ENCODE measurements at regions not wholly inside any gene's neighbourhood (a gene's known extent, or its start where the extent isn't known, plus 50 kb on each side); places are given as distances from the start of the nearest gene placed in this dataset.
"Not testable (repeated sequence)": the region's sequence is repeated elsewhere in the genome, so short reads cannot be mapped to it uniquely, and the experiment has no call there.

- no peak for DNase-seq
These were observed 227.7 kb upstream of the TMEM260 start for GRCh38 chr14:56351861-56352260.

GRCh38 chr14:56352999-56353398 lies 226.6 kb upstream of the TMEM260 start:
- DNase-seq: no peak

GRCh38 chr14:56357428-56357827 lies 222.2 kb upstream of the TMEM260 start:
- no peak for DNase-seq

GRCh38 chr14:56358275-56358674 lies 221.3 kb upstream of the TMEM260 start:
- no peak for DNase-seq

- DNase-seq: no peak
These were observed 220.6 kb upstream of the TMEM260 start for GRCh38 chr14:56358851-56359614.

GRCh38 chr14:56365663-56366062 lies 213.9 kb upstream of the TMEM260 start:
- not testable (repeated sequence) for DNase-seq

- DNase-seq: no peak
These were observed 212.2 kb upstream of the TMEM260 start for GRCh38 chr14:56367416-56367815.

- no peak for DNase-seq
These were observed 207.9 kb upstream of the TMEM260 start for GRCh38 chr14:56371737-56372136.

- DNase-seq: no peak
These were observed 205.2 kb upstream of the TMEM260 start for GRCh38 chr14:56374421-56374820.

- no peak for DNase-seq
These were observed 201.6 kb upstream of the TMEM260 start for GRCh38 chr14:56378046-56378445.

GRCh38 chr14:56378475-56378877 lies 201.1 kb upstream of the TMEM260 start:
- DNase-seq: no peak

- DNase-seq: no peak
These were observed 199.6 kb upstream of the TMEM260 start for GRCh38 chr14:56379956-56380355.

- no peak for DNase-seq
These were observed 193.6 kb upstream of the TMEM260 start for GRCh38 chr14:56386024-56386423.

- no peak for DNase-seq
These were observed 188.7 kb upstream of the TMEM260 start for GRCh38 chr14:56390859-56391258.

GRCh38 chr14:56394826-56395530 lies 184.6 kb upstream of the TMEM260 start:
- DNase-seq: no peak

GRCh38 chr14:56400109-56400825 lies 179.3 kb upstream of the TMEM260 start:
- no peak for DNase-seq

- DNase-seq: no peak
These were observed 166.8 kb upstream of the TMEM260 start for GRCh38 chr14:56412468-56413434.

- no peak for DNase-seq
These were observed 165.9 kb upstream of the TMEM260 start for GRCh38 chr14:56413721-56414120.

- DNase-seq: no peak
These were observed 165.4 kb upstream of the TMEM260 start for GRCh38 chr14:56414236-56414635.

- no peak for DNase-seq
These were observed 163.4 kb upstream of the TMEM260 start for GRCh38 chr14:56416213-56416612.

- no peak for DNase-seq
These were observed 162.4 kb upstream of the TMEM260 start for GRCh38 chr14:56417173-56417572.

GRCh38 chr14:56419750-56420149 lies 159.8 kb upstream of the TMEM260 start:
- no peak for DNase-seq

GRCh38 chr14:56422221-56422620 lies 157.4 kb upstream of the TMEM260 start:
- DNase-seq: no peak
